Stimulated activated naive CD8-positive, alpha-beta T cell treated with anti-CD3 and anti-CD28 coated beads, Interleukin-15, Interleukin-2, amounts not matched to agents 100 ng/mL and 50 ng/mL, for 24 hours (primary cell): ENCODE measurements at regions not wholly inside any gene's neighbourhood (a gene's known extent, or its start where the extent isn't known, plus 50 kb on each side); places are given as distances from the start of the nearest gene placed in this dataset.
"Not testable (repeated sequence)": the region's sequence is repeated elsewhere in the genome, so short reads cannot be mapped to it uniquely, and the experiment has no call there.

Source experiments
- H3K27ac Mint-ChIP-seq: one replicate; pipeline ENCODE4 v1.8.0; 2021; ENCODE audit warnings: mild to moderate bottlenecking, mixed read lengths
- H3K27me3 Mint-ChIP-seq: one replicate; pipeline ENCODE4 v1.8.0; 2021; ENCODE audit warnings: mixed read lengths
- H3K36me3 Mint-ChIP-seq: one replicate; pipeline ENCODE4 v1.8.0; 2021; ENCODE audit warnings: low read depth, mixed read lengths
- H3K4me1 Mint-ChIP-seq: one replicate; pipeline ENCODE4 v1.8.0; 2021; ENCODE audit warnings: low read depth, mixed read lengths
- H3K4me3 Mint-ChIP-seq: one replicate; pipeline ENCODE4 v1.8.0; 2021; ENCODE audit warnings: mild to moderate bottlenecking, mixed read lengths
- H3K9me3 Mint-ChIP-seq: one replicate; pipeline ENCODE4 v1.8.0; 2021; ENCODE audit warnings: mixed read lengths

DNA sequence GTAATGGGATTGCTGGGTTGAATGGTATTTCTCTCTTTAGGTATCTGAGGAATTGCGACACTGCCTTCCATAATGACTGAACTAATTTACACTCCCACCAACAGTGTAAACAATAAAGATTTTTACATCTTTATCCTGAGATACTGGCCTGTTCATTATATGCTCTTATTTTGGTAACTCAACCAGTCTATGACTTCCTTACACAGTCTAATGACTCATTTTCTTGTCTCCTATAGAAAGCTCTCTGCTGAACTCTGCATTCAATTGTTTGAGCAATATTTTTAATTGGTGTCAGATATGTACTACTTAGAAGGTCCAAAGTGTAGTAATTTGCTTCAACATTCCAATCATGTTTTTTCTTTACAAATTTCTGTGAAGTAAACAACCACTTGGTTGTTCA lies 1351.8 kb downstream of the FSCB start:
- no peaks in the 10 kb centered on the region for H3K27me3 Mint-ChIP-seq
- no peak overlapping the region for H3K4me3 Mint-ChIP-seq
- H3K9me3 Mint-ChIP-seq, result peaks cover 8% of the 10 kb centered on the region
- no peaks in the 10 kb centered on the region for H3K36me3 Mint-ChIP-seq
- H3K27ac Mint-ChIP-seq, result no peak overlapping the region
- no peaks in the 10 kb centered on the region for H3K4me1 Mint-ChIP-seq

DNA sequence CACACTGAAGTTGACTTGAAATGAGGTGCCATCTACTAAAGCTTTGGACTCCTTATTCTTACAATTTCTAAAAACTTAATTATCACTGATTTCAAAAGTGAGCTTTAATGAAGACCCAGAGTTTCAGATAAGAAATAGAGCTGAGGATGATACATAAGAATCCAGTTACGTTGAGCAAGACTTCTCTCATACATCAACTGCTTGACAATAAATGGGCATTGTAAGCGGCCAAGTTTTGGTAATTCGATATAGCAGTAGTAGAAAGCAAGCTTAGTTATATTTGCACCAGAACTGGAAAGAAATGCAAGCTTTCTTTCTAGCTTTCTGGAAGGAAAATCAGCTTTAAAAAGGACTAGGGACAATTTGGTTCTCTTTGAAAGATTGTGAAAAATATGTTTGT lies 1359.6 kb downstream of the FSCB start:
- no peaks in the 10 kb centered on the region for H3K4me1 Mint-ChIP-seq
- no peak overlapping the region for H3K4me3 Mint-ChIP-seq
- H3K9me3 Mint-ChIP-seq, result no peaks in the 10 kb centered on the region

DNA sequence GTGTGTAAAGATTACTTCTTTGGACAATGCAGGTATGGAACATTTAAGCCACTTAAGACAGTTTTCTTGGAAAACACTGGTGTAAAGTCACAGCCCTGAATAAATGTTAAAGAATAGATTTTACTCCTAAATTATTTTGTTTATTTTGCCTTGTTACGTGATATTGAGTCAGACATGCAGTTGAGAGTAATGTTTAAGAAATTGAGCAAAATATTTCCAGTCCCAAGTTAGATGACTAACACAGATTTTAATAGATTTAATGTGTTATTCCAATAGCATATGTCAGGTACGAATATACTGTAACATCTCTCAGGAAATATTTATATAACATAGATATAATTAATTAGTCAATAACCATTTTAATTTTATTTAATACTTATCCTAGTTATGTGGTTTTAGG lies 1361.7 kb downstream of the FSCB start:
- no peaks in the 10 kb centered on the region for H3K4me1 Mint-ChIP-seq
- H3K27ac Mint-ChIP-seq, result no peak overlapping the region
- H3K9me3 Mint-ChIP-seq, result no peaks in the 10 kb centered on the region
- no peaks in the 10 kb centered on the region for H3K36me3 Mint-ChIP-seq
- no peak overlapping the region for H3K4me3 Mint-ChIP-seq
- H3K27me3 Mint-ChIP-seq, result no peaks in the 10 kb centered on the region

More for the DNA sequence above, 1359.6 kb downstream of the FSCB start:
- H3K36me3 Mint-ChIP-seq, result no peaks in the 10 kb centered on the region
- no peaks in the 10 kb centered on the region for H3K27me3 Mint-ChIP-seq
- H3K27ac Mint-ChIP-seq, result no peak overlapping the region

DNA sequence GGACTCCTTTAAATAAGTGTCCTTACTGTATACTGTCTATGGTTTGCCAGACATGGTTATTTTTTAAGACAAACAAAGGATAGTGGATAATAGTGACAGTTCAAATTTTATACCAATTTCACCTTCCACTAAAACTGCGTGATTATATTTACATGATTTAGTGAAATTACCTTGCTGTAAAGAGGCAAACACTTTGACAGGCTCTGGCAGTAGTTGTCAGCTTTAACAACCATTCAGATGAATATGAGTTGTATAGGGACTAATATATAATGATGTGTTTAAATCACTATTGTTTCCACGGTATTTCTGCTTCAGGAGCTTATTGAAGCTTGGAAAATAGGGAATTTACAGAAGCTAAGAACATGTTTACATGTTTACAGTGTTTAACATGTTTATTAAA lies 1364.0 kb downstream of the FSCB start:
- no peaks in the 10 kb centered on the region for H3K36me3 Mint-ChIP-seq
- H3K27ac Mint-ChIP-seq, result no peak overlapping the region
- H3K4me3 Mint-ChIP-seq, result no peak overlapping the region
- H3K9me3 Mint-ChIP-seq, result no peaks in the 10 kb centered on the region
- H3K27me3 Mint-ChIP-seq, result no peaks in the 10 kb centered on the region
- no peaks in the 10 kb centered on the region for H3K4me1 Mint-ChIP-seq

DNA sequence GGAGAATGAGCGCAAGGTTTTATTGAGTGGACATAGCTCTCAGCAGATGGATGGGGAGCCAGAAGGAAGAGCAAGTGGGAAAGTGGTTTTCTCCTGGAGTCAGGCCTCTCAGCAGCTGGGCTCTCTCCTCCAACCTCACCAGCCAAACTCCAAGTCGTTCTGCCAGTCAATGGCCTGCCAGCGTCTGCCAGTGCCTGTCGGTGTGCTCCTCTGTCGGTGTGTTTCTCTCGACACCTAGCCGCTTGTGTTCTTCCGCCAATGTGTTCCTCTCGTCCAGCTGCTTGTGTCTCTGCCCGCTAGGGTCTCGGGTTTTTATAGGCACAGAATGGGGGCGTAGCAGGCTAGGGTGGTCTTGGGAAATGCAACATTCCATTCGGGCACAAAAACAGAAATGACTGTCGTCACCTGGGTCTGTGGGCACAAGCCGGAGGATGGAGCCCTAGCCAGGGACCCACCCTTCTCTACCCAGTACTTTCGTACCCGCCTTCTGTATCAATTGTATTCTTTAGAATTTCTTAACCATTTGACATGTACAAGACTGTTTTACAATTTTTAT lies 1365.4 kb downstream of the FSCB start:
- Mint-ChIP-seq H3K9me3 (no peaks in the 10 kb centered on the region), H3K4me1 (no peaks in the 10 kb centered on the region), H3K4me3 (no peak overlapping the region), H3K27ac (no peak overlapping the region), H3K36me3 (no peaks in the 10 kb centered on the region), H3K27me3 (no peaks in the 10 kb centered on the region)

DNA sequence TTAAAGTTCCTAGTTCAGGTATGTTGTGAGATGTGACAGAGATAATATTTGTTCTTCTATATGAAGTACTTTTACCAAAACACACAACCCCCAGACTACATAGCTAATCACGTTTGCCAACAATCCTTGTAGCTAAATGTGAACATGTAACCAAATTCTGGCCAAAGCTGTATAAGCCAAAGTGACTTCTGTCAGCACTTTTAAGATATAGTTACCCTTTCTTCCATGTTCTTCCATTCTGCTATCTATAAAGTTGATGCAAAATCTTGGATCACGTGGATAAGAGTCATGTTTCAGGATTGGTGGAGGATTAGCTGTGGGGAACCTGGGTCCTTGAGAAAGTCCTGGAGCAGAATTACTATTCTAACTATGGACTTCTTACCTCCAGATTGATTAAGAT lies 1366.6 kb downstream of the FSCB start:
- no peaks in the 10 kb centered on the region for H3K27me3 Mint-ChIP-seq
- peaks cover 3% of the 10 kb centered on the region for H3K9me3 Mint-ChIP-seq
- no peak overlapping the region for H3K4me3 Mint-ChIP-seq
- no peaks in the 10 kb centered on the region for H3K4me1 Mint-ChIP-seq
- H3K27ac Mint-ChIP-seq, result no peak overlapping the region
- no peaks in the 10 kb centered on the region for H3K36me3 Mint-ChIP-seq

DNA sequence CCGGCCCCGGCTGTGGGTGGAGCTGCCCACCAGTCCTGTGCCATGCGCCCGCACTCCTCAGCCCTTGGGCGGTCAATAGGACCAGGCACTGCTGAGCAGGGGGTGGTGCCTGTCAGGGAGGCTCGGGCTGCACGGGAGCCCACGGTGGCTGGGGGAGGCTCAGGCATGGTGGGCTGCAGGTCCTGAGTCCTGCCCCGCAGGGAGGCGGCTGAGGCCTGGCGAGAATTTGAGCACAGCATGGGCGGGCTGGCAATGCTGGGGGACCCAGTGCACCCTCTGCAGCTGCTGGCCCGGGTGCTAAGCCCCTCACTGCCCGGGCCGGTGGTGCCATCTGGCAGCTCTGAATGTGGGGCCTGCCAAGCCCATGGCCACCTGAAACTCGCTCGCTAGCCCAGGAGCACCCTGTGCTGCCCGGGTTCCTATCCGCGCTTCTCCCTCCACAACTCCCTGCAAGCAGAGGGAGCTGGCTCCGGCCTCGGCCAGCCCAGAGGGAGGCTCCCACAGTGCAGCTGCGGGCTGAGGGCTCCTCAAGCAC lies 1371.1 kb downstream of the FSCB start:
- no peak overlapping the region for H3K27ac Mint-ChIP-seq
- H3K4me3 Mint-ChIP-seq, result no peak overlapping the region
- no peaks in the 10 kb centered on the region for H3K27me3 Mint-ChIP-seq
- peaks cover 3% of the 10 kb centered on the region for H3K9me3 Mint-ChIP-seq
- H3K36me3 Mint-ChIP-seq, result no peaks in the 10 kb centered on the region
- no peaks in the 10 kb centered on the region for H3K4me1 Mint-ChIP-seq

DNA sequence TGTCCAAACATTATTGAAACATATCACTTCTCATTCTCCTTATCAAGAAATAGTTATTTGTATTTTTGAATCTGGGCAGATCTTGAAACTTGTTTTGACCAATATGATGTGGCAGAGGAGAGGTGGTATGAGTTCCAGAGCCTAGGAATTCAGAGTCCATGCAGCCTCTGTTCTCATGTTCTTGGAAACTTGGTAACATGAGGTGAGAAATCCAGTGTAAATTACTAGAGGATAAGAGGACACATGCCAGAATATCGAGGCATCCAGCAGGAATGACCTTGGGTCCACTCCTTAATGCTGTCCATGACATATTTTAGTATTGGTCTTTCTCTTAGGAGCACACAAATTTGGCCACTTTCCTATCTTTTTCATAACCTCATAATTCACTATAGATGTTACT lies 1374.6 kb downstream of the FSCB start:
- no peak overlapping the region for H3K27ac Mint-ChIP-seq
- H3K27me3 Mint-ChIP-seq, result no peaks in the 10 kb centered on the region
- H3K36me3 Mint-ChIP-seq, result no peaks in the 10 kb centered on the region
- H3K4me1 Mint-ChIP-seq, result no peaks in the 10 kb centered on the region
- H3K4me3 Mint-ChIP-seq, result no peak overlapping the region
- peaks cover 3% of the 10 kb centered on the region for H3K9me3 Mint-ChIP-seq

DNA sequence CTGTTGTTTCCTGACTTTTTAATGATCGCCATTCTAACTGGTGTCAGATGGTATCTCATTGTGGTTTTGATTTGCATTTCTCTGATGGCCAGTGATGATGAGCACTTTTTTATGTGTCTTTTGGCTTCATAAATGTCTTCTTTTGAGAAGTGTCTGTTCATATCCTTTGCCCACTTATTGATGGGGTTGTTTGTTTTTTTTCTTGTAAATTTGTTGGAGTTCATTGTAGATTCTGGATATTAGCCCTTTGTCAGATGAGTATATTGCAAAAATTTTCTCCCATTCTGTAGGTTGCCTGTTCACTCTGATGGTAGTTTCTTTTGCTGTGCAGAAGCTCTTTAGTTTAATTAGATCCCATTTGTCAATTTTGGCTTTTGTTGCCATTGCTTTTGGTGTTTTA lies 1378.7 kb downstream of the FSCB start:
- H3K4me1 Mint-ChIP-seq, H3K27me3 Mint-ChIP-seq, H3K9me3 Mint-ChIP-seq, H3K36me3 Mint-ChIP-seq, H3K27ac Mint-ChIP-seq, H3K4me3 Mint-ChIP-seq: not testable (repeated sequence)

DNA sequence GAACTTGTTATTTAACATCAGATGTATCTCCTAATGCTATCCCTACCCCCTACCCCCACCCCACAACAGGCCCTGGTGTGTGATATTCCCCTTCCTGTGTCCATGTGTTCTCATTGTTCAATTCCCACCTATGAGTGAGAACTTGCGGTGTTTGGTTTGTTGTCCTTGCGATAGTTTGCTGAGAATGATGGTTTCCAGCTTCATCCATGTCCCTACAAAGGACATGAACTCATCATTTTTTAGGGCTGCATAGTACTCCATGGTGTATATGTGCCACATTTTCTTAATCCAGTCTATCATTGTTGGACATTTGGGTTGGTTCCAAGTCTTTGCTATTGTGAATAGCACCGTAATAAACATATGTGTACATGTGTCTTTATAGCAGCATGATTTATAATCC lies 1379.2 kb downstream of the FSCB start:
- H3K9me3 Mint-ChIP-seq, result not testable (repeated sequence)

DNA sequence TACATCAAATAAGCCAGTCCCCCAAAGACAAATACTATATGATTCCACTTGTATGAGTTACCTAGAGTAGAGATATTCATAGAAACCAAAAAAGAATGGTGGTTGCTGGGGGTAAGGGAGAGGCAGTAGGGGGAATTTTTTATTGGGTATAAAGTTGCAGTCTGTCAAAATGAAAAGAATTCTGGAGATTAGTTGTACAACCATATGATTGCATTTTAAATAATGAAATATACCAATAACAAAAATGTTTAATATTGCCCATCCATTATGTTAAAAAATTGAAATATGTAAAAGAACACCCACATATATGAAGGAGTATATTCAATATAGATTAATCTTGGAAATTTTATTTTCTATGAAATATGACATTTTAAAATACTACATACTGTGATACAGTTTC lies 1383.5 kb downstream of the FSCB start:
- no peaks in the 10 kb centered on the region for H3K27me3 Mint-ChIP-seq
- peaks cover 9% of the 10 kb centered on the region for H3K9me3 Mint-ChIP-seq
- H3K27ac Mint-ChIP-seq, result no peak overlapping the region
- no peaks in the 10 kb centered on the region for H3K36me3 Mint-ChIP-seq
- no peaks in the 10 kb centered on the region for H3K4me1 Mint-ChIP-seq
- H3K4me3 Mint-ChIP-seq, result no peak overlapping the region

More for the DNA sequence above, 1379.2 kb downstream of the FSCB start:
- not testable (repeated sequence) for H3K27me3 Mint-ChIP-seq, H3K36me3 Mint-ChIP-seq, H3K27ac Mint-ChIP-seq, H3K4me3 Mint-ChIP-seq, H3K4me1 Mint-ChIP-seq

DNA sequence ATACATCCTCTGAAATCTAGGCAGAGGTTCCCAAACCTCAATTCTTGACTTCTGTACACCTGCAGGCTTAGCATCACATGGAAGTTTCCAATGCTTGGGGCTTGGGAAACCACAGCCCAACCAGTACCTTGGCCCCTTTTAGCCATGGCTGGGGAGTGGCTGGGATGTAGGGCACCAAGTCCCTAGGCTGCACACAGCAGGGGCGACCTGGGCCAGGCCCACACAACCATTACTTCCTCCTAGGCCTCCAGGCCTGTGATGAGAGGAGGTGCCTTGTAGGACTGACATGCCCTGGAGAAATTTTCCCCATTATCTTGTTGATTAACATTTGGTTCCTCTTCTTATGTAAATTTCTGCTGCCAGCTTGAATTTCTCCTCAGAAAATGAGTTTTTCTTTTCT lies 1387.4 kb downstream of the FSCB start:
- no peaks in the 10 kb centered on the region for H3K36me3 Mint-ChIP-seq
- H3K27me3 Mint-ChIP-seq, result no peaks in the 10 kb centered on the region
- no peaks in the 10 kb centered on the region for H3K4me1 Mint-ChIP-seq
- no peak overlapping the region for H3K27ac Mint-ChIP-seq
- peaks cover 9% of the 10 kb centered on the region for H3K9me3 Mint-ChIP-seq
- H3K4me3 Mint-ChIP-seq, result no peak overlapping the region

DNA sequence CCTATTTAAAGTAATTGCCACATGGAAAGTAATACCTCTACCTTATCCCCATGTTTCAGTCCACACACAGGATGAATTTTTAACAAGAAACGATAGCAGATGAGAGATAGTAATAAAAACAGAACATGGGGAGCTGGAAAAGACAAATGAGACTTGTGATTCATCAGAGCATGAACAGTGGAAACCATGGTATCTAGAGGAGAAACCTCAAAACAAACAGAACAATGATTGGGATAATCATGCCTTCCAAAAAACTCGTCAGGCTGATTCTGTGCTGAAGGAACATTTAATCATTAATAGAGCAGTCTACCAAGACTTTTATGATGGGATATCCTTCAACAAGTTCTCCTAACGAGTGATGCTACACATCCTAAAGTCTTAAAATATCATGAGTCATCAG lies 1390.7 kb downstream of the FSCB start:
- peaks cover 9% of the 10 kb centered on the region for H3K9me3 Mint-ChIP-seq
- H3K4me1 Mint-ChIP-seq, result no peaks in the 10 kb centered on the region
- no peak overlapping the region for H3K4me3 Mint-ChIP-seq
- H3K27ac Mint-ChIP-seq, result no peak overlapping the region
- H3K36me3 Mint-ChIP-seq, result no peaks in the 10 kb centered on the region
- H3K27me3 Mint-ChIP-seq, result no peaks in the 10 kb centered on the region

DNA sequence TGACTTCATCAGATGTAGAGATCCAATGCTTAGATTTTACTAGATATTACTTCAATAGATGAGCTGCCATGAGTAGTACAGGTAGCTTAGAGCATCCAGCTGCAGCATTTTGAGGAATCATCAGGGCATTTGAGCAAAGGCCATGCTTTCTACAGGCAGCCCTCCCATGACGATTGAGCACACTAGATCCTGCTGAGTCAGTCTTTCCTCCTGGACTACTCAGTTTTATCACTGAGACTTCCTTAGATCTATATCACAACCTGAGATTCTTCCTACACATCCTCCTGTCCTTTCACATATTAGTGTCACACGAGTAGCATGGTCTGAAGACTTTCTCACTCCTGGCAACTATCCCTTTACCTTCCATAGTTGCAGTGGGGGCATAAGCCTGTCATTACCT lies 1401.8 kb downstream of the FSCB start:
- H3K36me3 Mint-ChIP-seq, result no peaks in the 10 kb centered on the region
- H3K27me3 Mint-ChIP-seq, result no peaks in the 10 kb centered on the region
- H3K27ac Mint-ChIP-seq, result no peak overlapping the region
- peaks cover 18% of the 10 kb centered on the region for H3K9me3 Mint-ChIP-seq
- no peak overlapping the region for H3K4me3 Mint-ChIP-seq
- H3K4me1 Mint-ChIP-seq, result no peaks in the 10 kb centered on the region

DNA sequence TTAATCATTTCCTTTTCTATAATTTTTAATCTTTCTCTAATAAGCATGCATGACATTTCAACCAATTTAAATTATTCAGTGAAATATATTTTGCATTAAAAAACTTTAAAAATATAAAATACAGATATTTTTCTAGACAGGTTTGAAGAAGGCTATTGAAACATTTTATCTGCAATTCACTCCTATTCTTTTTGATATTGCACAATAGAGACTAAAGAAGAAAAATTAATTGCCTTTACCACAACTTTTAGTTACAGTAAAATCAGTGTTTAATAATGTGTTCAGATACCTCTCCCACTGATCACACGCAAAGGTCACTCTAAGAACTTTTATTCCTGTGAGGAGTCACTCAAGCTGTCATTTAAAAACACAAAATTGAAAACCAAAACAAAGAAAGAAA lies 1416.7 kb downstream of the FSCB start:
- H3K4me1 Mint-ChIP-seq, result no peaks in the 10 kb centered on the region
- H3K9me3 Mint-ChIP-seq, result peaks cover 11% of the 10 kb centered on the region
- no peak overlapping the region for H3K4me3 Mint-ChIP-seq
- H3K27me3 Mint-ChIP-seq, result no peaks in the 10 kb centered on the region
- H3K36me3 Mint-ChIP-seq, result no peaks in the 10 kb centered on the region
- H3K27ac Mint-ChIP-seq, result no peak overlapping the region

DNA sequence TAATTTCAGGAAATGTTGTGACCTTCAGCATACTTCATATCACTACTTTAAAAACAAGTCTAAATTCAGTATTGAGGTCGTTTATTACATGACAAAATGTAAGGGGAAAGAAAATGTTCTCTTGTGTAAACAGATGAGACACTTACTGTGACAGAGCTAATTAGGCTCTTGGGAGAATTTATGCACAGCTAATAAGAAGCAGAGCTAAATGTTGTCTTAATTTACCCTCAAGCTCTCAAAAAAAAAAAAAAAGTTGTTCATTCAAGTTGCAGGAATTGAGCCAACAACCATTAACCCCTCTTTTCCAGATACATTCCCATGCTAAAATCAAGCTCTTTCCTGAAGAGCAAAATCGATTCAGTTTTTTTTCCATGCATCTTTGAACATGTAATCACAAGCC lies 1419.4 kb downstream of the FSCB start:
- Mint-ChIP-seq H3K9me3 (peaks cover 9% of the 10 kb centered on the region), H3K27ac (no peak overlapping the region), H3K4me1 (no peaks in the 10 kb centered on the region), H3K36me3 (no peaks in the 10 kb centered on the region), H3K4me3 (no peak overlapping the region), H3K27me3 (no peaks in the 10 kb centered on the region)
